Breast epithelium (tissue), 4 donors: ENCODE measurements at regions not wholly inside any gene's neighbourhood (a gene's known extent, or its start where the extent isn't known, plus 50 kb on each side); places are given as distances from the start of the nearest gene placed in this dataset.

ENCODE experiments used
- DNase-seq, 2 donors: peaks; one replicate each; pipeline ENCODE4 v3.0.0-alpha.2; 2019; ENCODE audit warnings: low spot score in 2 of 2
- H3K27ac ChIP-seq, 2 donors: fragments of 200-600 bp; sonication (generic) in 1 of 2; one replicate each; pipeline ENCODE4 v1.5.1; 2016 to 2019; ENCODE audit warnings: mild to moderate bottlenecking in 1 of 2
- H3K27me3 ChIP-seq, 2 donors: fragments of 200-600 bp; sonication (generic) in 1 of 2; one replicate each; pipeline versions ENCODE4 v1.5.1 to v1.6.0; 2017 to 2019; ENCODE audit warnings: control low read depth in 1 of 2, mild to moderate bottlenecking in 1 of 2
- H3K36me3 ChIP-seq: fragments of 200-600 bp; one replicate; pipeline ENCODE4 v1.5.1; 2019
- H3K4me1 ChIP-seq, 2 donors: fragments of 200-600 bp; sonication (generic); one replicate each; pipeline ENCODE4 v1.5.1; 2016 to 2019; ENCODE audit warnings: control low read depth in 1 of 2
- H3K4me3 ChIP-seq, 3 donors: fragments of 200-600 bp; sonication (generic); 1 replicate in 2 of 3; 2 replicates in 1 of 3; pipeline ENCODE4 v1.5.1; 2016 to 2019; ENCODE audit warnings: mild to moderate bottlenecking in 3 of 3, moderate library complexity in 2 of 3
- H3K9me3 ChIP-seq, 2 donors: fragments of 200-600 bp; sonication (generic) in 1 of 2; one replicate each; pipeline ENCODE4 v1.5.1; 2016 to 2019; ENCODE audit warnings: control low read depth in 1 of 2
- CTCF ChIP-seq, 3 donors: fragments of 450-650 bp; IDR thresholded peaks; one replicate each; pipeline ENCODE4 v1.5.1; 2016 to 2017; ENCODE audit warnings: antibody characterized with exemption in 3 of 3, mild to moderate bottlenecking in 3 of 3, moderate library complexity in 3 of 3
- POLR2A ChIP-seq: fragments of 450-650 bp; IDR thresholded peaks from one replicate; pipeline ENCODE4 v1.6.1; 2016; ENCODE audit warnings: antibody characterized with exemption, mild to moderate bottlenecking, moderate library complexity
- POLR2AphosphoS5 ChIP-seq, 3 donors: sonication (generic); formaldehyde crosslinking; IDR thresholded peaks; one replicate each; pipeline ENCODE4 v1.6.1; 2017; ENCODE audit warnings: antibody characterized with exemption in 3 of 3
- intact Hi-C: fragments of 100-400 bp; cut with DNase I; formaldehyde crosslinking; loops from one replicate; pipeline ENCODE4 v1.15.1; 2023; ENCODE audit warnings: low total_unique reads

GRCh38 chr3:159166899-159167586, 365.2 kb downstream of the MFSD1 start:
- DNase-seq = no peak
- no peaks in the 10 kb centered on the region for H3K27me3 ChIP-seq
- intact Hi-C loops = no loop called here
- H3K4me1 ChIP-seq = no peaks in the 10 kb centered on the region
- H3K4me3 ChIP-seq = no peak overlapping the region
- TF ChIP-seq POLR2A (no peak), POLR2AphosphoS5 (IDR thresholded peaks at IDR 0.05) (no peak), CTCF (IDR thresholded peaks at IDR 0.05) (no peak)
- H3K9me3 ChIP-seq = no peaks in the 10 kb centered on the region
- H3K36me3 ChIP-seq = no peaks in the 10 kb centered on the region
- no peak overlapping the region for H3K27ac ChIP-seq

GRCh38 chr3:159168788-159169187, 366.9 kb downstream of the MFSD1 start:
- no peak overlapping the region for H3K27ac ChIP-seq
- no peak overlapping the region for H3K4me3 ChIP-seq
- no peak for DNase-seq
- H3K27me3 ChIP-seq = no peaks in the 10 kb centered on the region
- no peaks in the 10 kb centered on the region for H3K9me3 ChIP-seq
- H3K36me3 ChIP-seq = no peaks in the 10 kb centered on the region
- no peak for TF ChIP-seq CTCF (IDR thresholded peaks at IDR 0.05)
- intact Hi-C loops = no loop called here
- no peaks in the 10 kb centered on the region for H3K4me1 ChIP-seq

- Histone ChIP-seq H3K27ac (no peak overlapping the region), H3K4me1 (no peaks in the 10 kb centered on the region), H3K27me3 (no peaks in the 10 kb centered on the region), H3K9me3 (no peaks in the 10 kb centered on the region), H3K36me3 (no peaks in the 10 kb centered on the region), H3K4me3 (no peak overlapping the region)
- intact Hi-C loops = no loop called here
- no peak for DNase-seq
- TF ChIP-seq POLR2A (no peak), POLR2AphosphoS5 (IDR thresholded peaks at IDR 0.05) (no peak), CTCF (IDR thresholded peaks at IDR 0.05) (no peak)
Measured at GRCh38 chr3:159169828-159170227, 368.0 kb downstream of the MFSD1 start.

GRCh38 chr3:159170436-159171003, 368.7 kb downstream of the MFSD1 start:
- H3K9me3 ChIP-seq = no peaks in the 10 kb centered on the region
- H3K27ac ChIP-seq = no peak overlapping the region
- TF ChIP-seq POLR2AphosphoS5 (IDR thresholded peaks at IDR 0.05) = no peak
- DNase-seq = no peak
- no peaks in the 10 kb centered on the region for H3K36me3 ChIP-seq
- H3K27me3 ChIP-seq = no peaks in the 10 kb centered on the region
- H3K4me1 ChIP-seq = no peaks in the 10 kb centered on the region
- intact Hi-C loops = no loop called here
- H3K4me3 ChIP-seq = no peak overlapping the region

GRCh38 chr3:159171333-159171732, 369.5 kb downstream of the MFSD1 start:
- TF ChIP-seq POLR2A = no peak
- TF ChIP-seq CTCF (IDR thresholded peaks at IDR 0.05) = no peak
- no peak for TF ChIP-seq POLR2AphosphoS5 (IDR thresholded peaks at IDR 0.05)
- no peaks in the 10 kb centered on the region for H3K4me1 ChIP-seq
- intact Hi-C loops = no loop called here
- H3K4me3 ChIP-seq = no peak overlapping the region
- no peak overlapping the region for H3K27ac ChIP-seq
- H3K27me3 ChIP-seq = no peaks in the 10 kb centered on the region
- no peak for DNase-seq
- no peaks in the 10 kb centered on the region for H3K9me3 ChIP-seq
- H3K36me3 ChIP-seq = no peaks in the 10 kb centered on the region
